H1 (cell line): ENCODE measurements at regions not wholly inside any gene's neighbourhood (a gene's known extent, or its start where the extent isn't known, plus 50 kb on each side); places are given as distances from the start of the nearest gene placed in this dataset.

Experiments used
- CTCF ChIA-PET: fragments of 300-600 bp; sonication (Branson Sonifier 250); formaldehyde crosslinking; loops from one replicate; lab custom pipeline; 2021; ENCODE audit not compliant: partially characterized antibody; lab: Charles Lee
- POLR2A ChIA-PET: fragments of 300-600 bp; sonication (Branson Sonifier 250); formaldehyde crosslinking; loops from one replicate; lab custom pipeline; 2021; ENCODE audit warnings: inconsistent platforms; ENCODE audit not compliant: partially characterized antibody; lab: Charles Lee
- DNase-seq, 2 experiments: peaks; one replicate each; pipeline versions ENCODE4 v3.0.0 to v3.0.0-alpha.2; 2010 to 2022; ENCODE audit warnings: low spot score in 2 of 2, low read depth in 1 of 2, mixed read lengths in 1 of 2
- FAIRE-seq: peaks from 2 replicates; lab custom pipeline; 2011; peaks lifted over from hg19 to GRCh38; lab: Jason Lieb, UNC
- H2AFZ ChIP-seq: 2 replicates; pipeline ENCODE4 v1.8.1; 2012; ENCODE audit warnings: low read length, inconsistent platforms
- H2AK5ac ChIP-seq: 2 replicates; pipeline ENCODE4 v1.6.1; 2013; ENCODE audit warnings: low read depth, low read length
- H2BK120ac ChIP-seq: replicated peaks from 2 replicates; pipeline ENCODE3; 2013; ENCODE audit warnings: low read depth, low read length, inconsistent platforms
- H2BK12ac ChIP-seq: 2 replicates; pipeline ENCODE4 v1.6.1; 2013; ENCODE audit warnings: low read depth, low read length
- H2BK15ac ChIP-seq: 2 replicates; pipeline ENCODE4 v1.6.1; 2013; ENCODE audit warnings: low read length
- H2BK20ac ChIP-seq: 2 replicates; pipeline ENCODE4 v1.6.1; 2013; ENCODE audit warnings: low read length
- H2BK5ac ChIP-seq: 2 replicates; pipeline ENCODE4 v1.6.1; 2013; ENCODE audit warnings: low read depth, low read length
- H3K14ac ChIP-seq: 2 replicates; pipeline ENCODE4 v1.6.1; 2013; ENCODE audit warnings: inconsistent platforms; ENCODE audit not compliant: insufficient read length
- H3K18ac ChIP-seq: 2 replicates; pipeline ENCODE4 v1.6.1; 2013; ENCODE audit warnings: low read length; ENCODE audit errors: extremely low read depth
- H3K23ac ChIP-seq: 2 replicates; pipeline ENCODE4 v1.6.1; 2013; ENCODE audit warnings: inconsistent platforms; ENCODE audit not compliant: insufficient read length
- H3K23me2 ChIP-seq: 2 replicates; pipeline ENCODE4 v1.6.1; 2013; ENCODE audit warnings: low read depth, low read length
- H3K27ac ChIP-seq: 2 replicates; pipeline ENCODE4 v1.6.1; 2011; ENCODE audit warnings: low read depth, low read length, inconsistent platforms
- H3K27me3 ChIP-seq, 4 experiments: replicated peaks in 1 of 4; 1 replicate in 1 of 4; 2 replicates in 3 of 4; pipeline versions ENCODE4 v1.6.1 to v1.8.1; 2011 to 2013; ENCODE audit warnings: low read length in 3 of 4, mild to moderate bottlenecking in 3 of 4, inconsistent platforms in 2 of 4, mixed read lengths in 2 of 4, moderate library complexity in 1 of 4; ENCODE audit not compliant: control insufficient read depth in 3 of 4, insufficient read depth in 3 of 4; ENCODE audit errors: extremely low read depth in 1 of 4
- H3K36me3 ChIP-seq, 4 experiments: 2 replicates each; pipeline versions ENCODE4 v1.6.1 to v1.8.1; 2011 to 2013; ENCODE audit warnings: mild to moderate bottlenecking in 4 of 4, low read length in 3 of 4, moderate library complexity in 2 of 4, control low read depth in 1 of 4, inconsistent platforms in 1 of 4; ENCODE audit not compliant: insufficient read depth in 4 of 4, control insufficient read depth in 2 of 4
- H3K4ac ChIP-seq: replicated peaks from 2 replicates; pipeline ENCODE3; 2013; ENCODE audit warnings: low read length, low read depth, mixed read lengths, inconsistent platforms; ENCODE audit not compliant: insufficient read length
- H3K4me1 ChIP-seq, 4 experiments: replicated peaks in 1 of 4; 1 replicate in 1 of 4; 2 replicates in 3 of 4; pipeline versions ENCODE4 v1.6.1 to v1.8.1; 2011 to 2013; ENCODE audit warnings: low read length in 3 of 4, inconsistent platforms in 2 of 4, mixed read lengths in 1 of 4; ENCODE audit not compliant: insufficient read depth in 4 of 4, control insufficient read depth in 3 of 4
- H3K4me2 ChIP-seq, 2 experiments: 2 replicates each; pipeline versions ENCODE4 v1.6.1 to v1.8.1; 2011 to 2013; ENCODE audit warnings: low read depth in 2 of 2, low read length in 2 of 2, control low read depth in 1 of 2, inconsistent platforms in 1 of 2, mild to moderate bottlenecking in 1 of 2; ENCODE audit not compliant: insufficient read depth in 1 of 2
- H3K4me3 ChIP-seq, 4 experiments: fragments of 200-600, 300-600 bp in 1 of 4; sonication (generic), shearing (Covaris generic), sonication (Bioruptor Twin) in 1 of 4; 2 replicates each; pipeline versions ENCODE4 v1.5.1 to v1.8.1; 2011 to 2016; ENCODE audit warnings: low read length in 4 of 4, low read depth in 3 of 4, control low read depth in 2 of 4, inconsistent platforms in 2 of 4, mild to moderate bottlenecking in 2 of 4, mixed read lengths in 1 of 4, moderate library complexity in 1 of 4; ENCODE audit not compliant: insufficient read depth in 2 of 4; ENCODE audit errors: extremely low read depth in 1 of 4
- H3K56ac ChIP-seq: replicated peaks from 2 replicates; pipeline ENCODE3; 2013; ENCODE audit warnings: low read depth, mild to moderate bottlenecking, mixed read lengths, low read length, inconsistent platforms; ENCODE audit not compliant: insufficient read length
- H3K79me1 ChIP-seq: 2 replicates; pipeline ENCODE4 v1.6.1; 2013; ENCODE audit warnings: low read depth, low read length, control low read depth
- H3K79me2 ChIP-seq, 2 experiments: 2 replicates each; pipeline versions ENCODE4 v1.6.1 to v1.8.1; 2012 to 2013; ENCODE audit warnings: low read length in 2 of 2, mild to moderate bottlenecking in 2 of 2, inconsistent platforms in 1 of 2; ENCODE audit not compliant: insufficient read depth in 2 of 2, control insufficient read depth in 1 of 2
- H3K9ac ChIP-seq, 4 experiments: replicated peaks in 1 of 4; 1 replicate in 1 of 4; 2 replicates in 3 of 4; pipeline versions ENCODE4 v1.6.1 to v1.8.1; 2011 to 2013; ENCODE audit warnings: low read depth in 3 of 4, low read length in 3 of 4, control low read depth in 2 of 4, mild to moderate bottlenecking in 2 of 4, moderate library complexity in 2 of 4, inconsistent platforms in 1 of 4; ENCODE audit errors: extremely low read depth in 1 of 4
- H3K9me3 ChIP-seq, 2 experiments: 2 replicates each; pipeline versions ENCODE4 v1.6.1 to v1.8.1; 2012 to 2013; ENCODE audit warnings: mild to moderate bottlenecking in 2 of 2, moderate library complexity in 2 of 2, control low read depth in 1 of 2, inconsistent platforms in 1 of 2, low read depth in 1 of 2, low read length in 1 of 2, mixed read lengths in 1 of 2; ENCODE audit not compliant: insufficient read depth in 2 of 2
- H4K20me1 ChIP-seq, 2 experiments: replicated peaks in 1 of 2; 2 replicates each; pipeline versions ENCODE3 to v1.8.1; 2011 to 2013; ENCODE audit warnings: inconsistent platforms in 2 of 2, low read length in 2 of 2, mild to moderate bottlenecking in 1 of 2; ENCODE audit not compliant: insufficient read depth in 2 of 2, control insufficient read depth in 1 of 2
- H4K5ac ChIP-seq: 2 replicates; pipeline ENCODE4 v1.6.1; 2013; ENCODE audit warnings: low read length, low read depth, mixed read lengths, inconsistent platforms; ENCODE audit not compliant: insufficient read length
- H4K8ac ChIP-seq: 2 replicates; pipeline ENCODE4 v1.8.0; 2013; ENCODE audit warnings: mild to moderate bottlenecking, moderate library complexity, low read length, inconsistent platforms; ENCODE audit not compliant: insufficient read depth; ENCODE audit errors: extremely low read depth
- H4K91ac ChIP-seq: replicated peaks from 2 replicates; pipeline ENCODE3; 2013; ENCODE audit warnings: low read length, mixed read lengths, inconsistent platforms; ENCODE audit not compliant: insufficient read length
- BACH1 ChIP-seq: IDR thresholded peaks from 2 replicates; pipeline ENCODE4 v1.6.1; 2012; ENCODE audit warnings: low read length, improper control_type of control experiment
- EGR1 ChIP-seq: IDR thresholded peaks from 2 replicates; pipeline ENCODE4 v1.6.1; 2011; ENCODE audit warnings: low read depth, low read length, borderline replicate concordance
- HDAC2 ChIP-seq, 2 experiments: fragments of 300-600 bp in 1 of 2; sonication (generic) in 1 of 2; IDR thresholded peaks; 2 replicates each; pipeline ENCODE4 v1.6.1; 2011 to 2012; ENCODE audit warnings: low read depth in 2 of 2, low read length in 2 of 2, mild to moderate bottlenecking in 2 of 2, moderate library complexity in 2 of 2, borderline replicate concordance in 1 of 2, inconsistent platforms in 1 of 2
- KDM5A ChIP-seq: fragments of 200-600 bp; IDR thresholded peaks from 2 replicates; pipeline ENCODE4 v1.7.1; 2012; ENCODE audit warnings: mild to moderate bottlenecking, low read length, inconsistent platforms, mixed read lengths
- POLR2AphosphoS5 ChIP-seq: IDR thresholded peaks from 2 replicates; pipeline ENCODE4 v1.6.1; 2011; ENCODE audit warnings: low read depth, low read length
- RAD21 ChIP-seq, 2 experiments: IDR thresholded peaks in 1 of 2; conservative IDR thresholded peaks in 1 of 2; 2 replicates each; pipeline ENCODE4 v1.6.1; 2011; ENCODE audit warnings: low read depth in 2 of 2, low read length in 2 of 2, improper control_type of control experiment in 1 of 2, inconsistent platforms in 1 of 2, mild to moderate bottlenecking in 1 of 2, moderate library complexity in 1 of 2
- RNF2 ChIP-seq: fragments of 200-900, 300-1000 bp; sonication (generic); IDR thresholded peaks from 2 replicates; pipeline ENCODE4 v1.7.1; 2016; ENCODE audit warnings: borderline replicate concordance, low read depth, mild to moderate bottlenecking, antibody characterized with exemption, low read length; ENCODE audit not compliant: poor library complexity, severe bottlenecking; ENCODE audit errors: missing control alignments
- WGBS, 2 experiments: shearing (Covaris generic) in 1 of 2; methylation state at CpG; one replicate each; pipeline versions ENCODE4 v1.1.6 to v1.1.7; 2013 to 2015; ENCODE audit warnings: low lambda C conversion rate in 2 of 2, mixed read lengths in 2 of 2, inconsistent platforms in 1 of 2, low coverage in 1 of 2, missing lambda C conversion rate in 1 of 2; ENCODE audit not compliant: insufficient replicate concordance in 2 of 2, insufficient coverage in 1 of 2, insufficient read length in 1 of 2; ENCODE audit errors: extremely low coverage in 1 of 2, missing lambda C conversion rate in 1 of 2; 5-methylcytosine and 5-hydroxymethylcytosine counted together
- TF ChIP-seq, protein P1 (sequence below): IDR thresholded peaks from 2 replicates; pipeline ENCODE4 v1.6.1; 2012; ENCODE audit warnings: inconsistent platforms

GRCh38 chr11:70647188-70648166 lies 249.1 kb downstream of the CTTN start:
- H2BK5ac ChIP-seq = peak overlapping the region; percentile 99
- H3K9me3 ChIP-seq = no peaks in the 10 kb centered on the region
- H3K56ac ChIP-seq = peak overlapping the region; percentile 0
- peak overlapping the region; percentile 72; the same call in 1 of the 2 replicates for H3K27ac ChIP-seq
- H2BK12ac ChIP-seq = peak overlapping the region; percentile 78
- peaks cover 20 to 46% (median 37%) of the 10 kb centered on the region in 4 experiments for H3K4me1 ChIP-seq
- peak overlapping the region; percentile 95 for H2AK5ac ChIP-seq
- no peak overlapping the region for H4K5ac ChIP-seq
- H4K20me1 ChIP-seq = peaks cover 0 to 6% of the 10 kb centered on the region in 2 experiments
- no peaks in the 10 kb centered on the region for H3K36me3 ChIP-seq
- peak overlapping the region; percentile 98 for H2BK20ac ChIP-seq
- peaks cover 3% of the 10 kb centered on the region; the same call in 1 of the 2 replicates for H3K23me2 ChIP-seq
- peak overlapping the region in 2 of 4 experiments; percentile 10 to 33; a peak in 2 of 8 replicates for H3K4me3 ChIP-seq
- ChIA-PET POLR2A (interaction anchor here (1.1 to 5.1 kb wide), 5 partner anchors 14 to 125 kb away, joined by 3 to 25 read pairs (median 4); no protein-coding TSS in a partner anchor), CTCF (interaction anchor here (0.8 to 1.3 kb wide), 2 partner anchors 15 to 46 kb away, joined by 3 read pairs; no protein-coding TSS in a partner anchor)
- H2AFZ ChIP-seq = no peak overlapping the region
- H4K91ac ChIP-seq = peak overlapping the region; percentile 95
- peaks cover 0 to 36% of the 10 kb centered on the region in 2 experiments; a peak in 2 of 4 replicates for H3K79me2 ChIP-seq
- H3K18ac ChIP-seq = peak overlapping the region; percentile 96
- FAIRE-seq (peak; percentile 55), DNase-seq (peak in 1 of 2 experiments; percentile 63)
- H3K9ac ChIP-seq = peak overlapping the region in 3 of 4 experiments; percentile 20 to 66 (median 32); a peak in 4 of 7 replicates
- WGBS, 2 experiments = 28% methylated on average over 18 of the region's 21 CpGs; no CpG with 5 or more reads in 1 of the 2 experiments
- H3K27me3 ChIP-seq = no peaks in the 10 kb centered on the region
- H3K4me2 ChIP-seq = peak overlapping the region; percentile 64 to 88
- no peak overlapping the region for H3K23ac ChIP-seq
- H3K4ac ChIP-seq = peak overlapping the region; percentile 39
- H4K8ac ChIP-seq = no peak overlapping the region
- H3K79me1 ChIP-seq = peaks cover 13% of the 10 kb centered on the region
- H2BK120ac ChIP-seq = peak overlapping the region; percentile 51
- H2BK15ac ChIP-seq = peak overlapping the region; percentile 48
- H3K14ac ChIP-seq = no peak overlapping the region
- TF ChIP-seq POLR2AphosphoS5 (no peak), RAD21 (IDR thresholded peaks at IDR 0.05 in 1 of 2, conservative IDR thresholded peaks at IDR 0.05 in 1 of 2; ENCODE audit: low read depth in 2 of 2, low read length in 2 of 2) (no peak), EGR1 (0 out of 2 replicates have a peak, but pooled peaks have one; percentile 35), HDAC2 (IDR thresholded peaks at IDR 0.05; ENCODE audit: borderline replicate concordance in 1 of 2, low read depth in 2 of 2, low read length in 2 of 2) (peak; percentile 61 to 79; a peak in 2 of 4 replicates), BACH1 (no peak), KDM5A (no peak), RNF2 (no peak)
- TF ChIP-seq, protein P1, sequence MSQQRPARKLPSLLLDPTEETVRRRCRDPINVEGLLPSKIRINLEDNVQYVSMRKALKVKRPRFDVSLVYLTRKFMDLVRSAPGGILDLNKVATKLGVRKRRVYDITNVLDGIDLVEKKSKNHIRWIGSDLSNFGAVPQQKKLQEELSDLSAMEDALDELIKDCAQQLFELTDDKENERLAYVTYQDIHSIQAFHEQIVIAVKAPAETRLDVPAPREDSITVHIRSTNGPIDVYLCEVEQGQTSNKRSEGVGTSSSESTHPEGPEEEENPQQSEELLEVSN = 0 out of 2 replicates have a peak, but pooled peaks have one; percentile 2
